Prostate gland (tissue), 2 donors: ENCODE measurements at regions not wholly inside any gene's neighbourhood (a gene's known extent, or its start where the extent isn't known, plus 50 kb on each side); places are given as distances from the start of the nearest gene placed in this dataset.

Experiments
- CTCF ChIP-seq, 4 experiments: fragments of 200-600 bp in 2 of 4; fragments of 450-650 bp in 2 of 4; sonication (generic) in 2 of 4; IDR thresholded peaks; 1 replicate in 3 of 4; 2 replicates in 1 of 4; pipeline ENCODE4 v1.5.1; 2016 to 2019; ENCODE audit warnings: antibody characterized with exemption in 4 of 4, mild to moderate bottlenecking in 2 of 4, moderate library complexity in 2 of 4
- POLR2A ChIP-seq: fragments of 450-650 bp; IDR thresholded peaks from one replicate; pipeline ENCODE4 v1.6.1; 2016; ENCODE audit warnings: antibody characterized with exemption, mild to moderate bottlenecking
- POLR2AphosphoS5 ChIP-seq: sonication (generic); formaldehyde crosslinking; IDR thresholded peaks from one replicate; pipeline ENCODE4 v1.6.1; 2017; ENCODE audit warnings: antibody characterized with exemption

GRCh38 chr7:91632234-91632940 lies 248.1 kb downstream of the MTERF1 start:
- no peak for TF ChIP-seq CTCF (IDR thresholded peaks at IDR 0.05)
- TF ChIP-seq POLR2A: no peak
- TF ChIP-seq POLR2AphosphoS5: no peak
